Neural progenitor cell (in vitro differentiated cells): ENCODE measurements at regions not wholly inside any gene's neighbourhood (a gene's known extent, or its start where the extent isn't known, plus 50 kb on each side); places are given as distances from the start of the nearest gene placed in this dataset.

Experiments used
- CTCF ChIP-seq: fragments of 200-600 bp; sonication (generic); IDR thresholded peaks from 2 replicates; pipeline ENCODE4 v1.5.1; 2017; ENCODE audit warnings: antibody characterized with exemption, mild to moderate bottlenecking
- EZH2 ChIP-seq: fragments of 200-600 bp; sonication (generic); IDR thresholded peaks from 2 replicates; pipeline ENCODE4 v1.6.1; 2017; ENCODE audit warnings: antibody characterized with exemption, mild to moderate bottlenecking, moderate library complexity
- EZH2phosphoT487 ChIP-seq: fragments of 200-600 bp; sonication (generic); IDR thresholded peaks from 2 replicates; pipeline ENCODE4 v1.6.1; 2017; ENCODE audit warnings: antibody characterized with exemption

DNA sequence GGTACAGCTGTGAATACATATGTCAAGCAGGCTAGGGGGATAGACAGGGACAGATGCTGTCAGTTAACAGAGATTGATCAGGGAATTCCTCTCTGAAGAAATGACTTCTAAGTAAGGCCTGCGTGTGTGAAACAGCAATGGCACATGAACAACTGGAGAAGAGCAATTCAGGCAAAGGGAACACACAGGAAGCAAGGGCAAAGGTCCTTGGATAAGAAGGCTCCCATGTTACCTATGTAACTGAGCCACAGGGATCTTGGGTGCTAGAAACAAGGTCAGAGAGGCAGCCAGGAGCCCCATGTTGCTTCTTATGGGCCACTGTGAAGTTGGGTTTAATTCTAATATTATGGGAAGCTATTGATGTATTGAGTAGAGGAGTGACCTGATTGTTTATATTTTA, 373.7 kb upstream of the ACVR2A start:
- TF ChIP-seq CTCF (no peak), EZH2phosphoT487 (no peak), EZH2 (no peak)
